OCI-LY3 (cell line): ENCODE measurements at regions not wholly inside any gene's neighbourhood (a gene's known extent, or its start where the extent isn't known, plus 50 kb on each side); places are given as distances from the start of the nearest gene placed in this dataset.

Experiments
- CTCF ChIP-seq: fragments of 200-600, 300-600 bp; sonication (generic); IDR thresholded peaks from 2 replicates; pipeline ENCODE4 v1.5.1; 2014; ENCODE audit warnings: antibody characterized with exemption, low read length, low read depth
- EZH2phosphoT487 ChIP-seq: fragments of 200-600 bp; shearing (Covaris generic); IDR thresholded peaks from 2 replicates; pipeline ENCODE4 v1.6.1; 2018; ENCODE audit warnings: antibody characterized with exemption, mixed run types, low read depth

- TF ChIP-seq CTCF (peak; percentile 84), EZH2phosphoT487 (no peak)
Measured at GRCh38 chr1:221543529-221544120, 198.3 kb downstream of the DUSP10 start.
